ENCODE measurements at regions not wholly inside any gene's neighbourhood (a gene's known extent, or its start where the extent isn't known, plus 50 kb on each side); places are given as distances from the start of the nearest gene placed in this dataset.
"Not testable (repeated sequence)": the region's sequence is repeated elsewhere in the genome, so short reads cannot be mapped to it uniquely, and the experiment has no call there.

GRCh38 chr2:60357996-60358395 lies 195.5 kb downstream of the BCL11A start:
- DNase-seq (ENCODE audit: low read depth in 2 of 2), result no peak

GRCh38 chr2:60356346-60356745 lies 197.1 kb downstream of the BCL11A start:
- no peak for DNase-seq (ENCODE audit: low read depth in 2 of 2)

DNA sequence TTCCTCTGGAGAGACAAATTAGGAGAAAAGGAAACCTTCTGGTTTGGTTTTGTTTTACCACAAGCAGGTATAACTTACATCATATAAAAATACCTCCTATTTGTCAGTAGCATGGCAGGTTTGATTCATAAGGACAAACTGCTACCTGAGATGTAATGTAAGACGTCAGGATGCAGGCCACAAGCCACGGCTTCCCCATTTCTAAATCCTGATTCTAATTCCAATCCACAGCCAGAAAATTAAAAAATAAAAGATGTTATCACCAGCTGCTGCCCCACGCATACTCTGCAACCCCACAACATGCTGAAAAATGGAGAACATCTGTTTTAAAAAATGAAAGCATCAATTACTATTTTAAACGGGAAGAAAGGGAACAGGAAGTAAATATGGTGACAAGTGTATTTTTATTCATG lies 197.6 kb downstream of the BCL11A start:
- DNase-seq (ENCODE audit: low read depth in 2 of 2), result no peak

GRCh38 chr2:60354713-60355112 lies 198.7 kb downstream of the BCL11A start:
- DNase-seq (ENCODE audit: low read depth in 2 of 2), result no peak

DNA sequence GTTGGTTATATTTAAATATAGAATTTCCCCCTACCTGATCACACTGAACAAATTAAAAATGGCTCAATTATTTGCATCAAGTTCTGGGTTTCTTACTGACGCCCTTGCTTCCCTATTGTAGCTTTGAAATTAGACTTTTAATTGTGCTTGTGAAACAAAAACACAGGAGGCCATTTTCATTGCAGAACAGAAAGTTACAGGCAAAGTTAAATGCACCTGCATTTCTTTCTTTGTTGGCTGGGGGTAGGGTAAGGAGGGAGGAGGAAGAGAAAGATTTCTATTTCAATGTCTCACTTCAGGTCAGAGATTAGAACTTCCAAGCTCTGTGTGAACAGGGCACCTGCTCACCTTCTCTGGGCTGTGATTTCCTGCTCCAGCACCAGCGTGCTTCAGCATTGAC lies 199.6 kb downstream of the BCL11A start:
- DNase-seq (ENCODE audit: low read depth in 2 of 2), result no peak

DNA sequence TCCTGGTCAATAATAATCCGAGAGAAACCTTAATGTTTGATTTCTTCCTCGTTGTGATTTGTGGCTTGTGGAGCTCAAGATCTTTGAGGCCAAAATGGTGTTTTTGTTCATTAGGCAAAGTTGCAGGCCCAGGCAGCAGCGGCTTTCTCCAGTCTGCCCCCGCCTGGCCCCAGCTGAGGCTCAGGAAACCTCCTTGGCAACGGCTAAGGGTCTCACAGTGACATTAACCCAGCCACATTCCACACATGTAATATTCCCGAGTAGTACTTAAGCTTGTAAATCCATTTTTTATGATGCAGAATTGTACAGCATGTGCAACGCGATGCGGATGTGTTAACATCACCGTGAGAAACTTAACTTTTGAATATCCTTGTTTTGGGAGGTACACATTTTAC lies 200.1 kb downstream of the BCL11A start:
- no peak for DNase-seq (ENCODE audit: low read depth in 2 of 2)

DNA sequence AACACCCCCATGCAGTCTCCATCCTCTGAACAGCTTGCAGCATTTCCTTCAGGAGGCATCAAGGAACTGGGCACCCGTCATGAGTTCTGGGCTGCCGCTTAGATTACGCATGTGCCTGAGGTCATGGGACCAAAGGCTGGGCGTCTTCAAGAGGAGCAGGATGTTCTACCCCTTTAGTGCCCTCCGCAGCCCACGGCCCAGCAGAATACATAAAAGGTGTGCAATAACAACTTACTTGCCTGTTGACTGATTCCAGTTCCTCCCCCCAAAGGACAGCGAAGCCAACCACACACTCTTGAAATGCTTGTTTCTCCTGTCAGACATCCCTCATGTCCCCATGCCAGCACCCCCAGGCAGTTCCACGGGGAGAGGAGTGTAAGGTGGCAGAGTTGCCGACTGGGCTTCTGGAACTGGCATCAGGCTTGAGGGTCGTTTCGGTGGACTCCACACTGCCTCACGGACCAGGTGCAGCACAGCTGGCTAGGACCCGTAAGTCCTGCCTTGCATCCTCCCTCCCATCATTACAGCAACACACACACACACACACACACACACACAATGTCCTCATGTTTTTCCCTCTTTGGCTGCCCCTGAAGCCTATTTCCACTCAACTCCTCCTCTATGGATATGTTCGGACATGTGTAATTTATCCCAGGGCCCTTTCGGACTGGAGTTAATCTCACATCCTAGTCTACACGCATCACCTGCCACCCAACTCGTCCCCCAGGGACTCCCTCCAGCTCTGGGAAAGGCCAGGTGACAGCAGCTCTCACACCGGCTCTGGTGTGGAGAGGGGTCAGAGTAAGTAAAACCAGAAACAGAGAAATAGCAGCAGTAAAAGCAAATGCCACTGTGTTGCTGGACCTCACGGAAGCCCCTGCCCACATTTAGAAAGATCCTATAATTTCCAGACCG lies 200.7 kb downstream of the BCL11A start:
- no peak for DNase-seq (ENCODE audit: low read depth in 2 of 2)

- DNase-seq (ENCODE audit: low read depth in 2 of 2), result no peak
Observed at GRCh38 chr2:60351802-60352201, 201.7 kb downstream of the BCL11A start.

- no peak for DNase-seq (ENCODE audit: low read depth in 2 of 2)
Observed at GRCh38 chr2:60351321-60351720, 202.1 kb downstream of the BCL11A start.

- DNase-seq (ENCODE audit: low read depth in 2 of 2), result no peak
Observed at GRCh38 chr2:60350791-60351190, 202.7 kb downstream of the BCL11A start.

DNA sequence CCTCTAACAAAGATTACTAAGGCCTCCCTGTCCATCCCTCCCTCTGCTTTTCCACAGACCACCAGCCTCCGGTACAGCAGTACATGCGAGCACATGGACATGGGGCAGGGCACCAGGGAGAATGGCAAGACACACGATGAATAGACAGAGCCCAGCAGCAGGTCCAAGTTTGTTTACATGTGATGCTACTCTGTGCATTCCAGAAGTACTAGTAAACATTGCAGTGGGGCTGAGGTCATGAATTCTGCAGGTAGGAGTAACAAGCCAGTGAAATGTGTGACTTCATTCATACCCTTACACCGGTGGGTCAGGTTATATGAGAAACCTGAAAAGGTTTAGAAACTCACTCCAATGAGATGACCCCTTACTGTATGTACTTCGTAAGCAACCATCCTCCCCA lies 205.7 kb downstream of the BCL11A start:
- no peak for DNase-seq (ENCODE audit: low read depth in 2 of 2)

GRCh38 chr2:60342491-60342890 lies 211.0 kb downstream of the BCL11A start:
- not testable (repeated sequence) for DNase-seq (ENCODE audit: low read depth in 2 of 2)

DNA sequence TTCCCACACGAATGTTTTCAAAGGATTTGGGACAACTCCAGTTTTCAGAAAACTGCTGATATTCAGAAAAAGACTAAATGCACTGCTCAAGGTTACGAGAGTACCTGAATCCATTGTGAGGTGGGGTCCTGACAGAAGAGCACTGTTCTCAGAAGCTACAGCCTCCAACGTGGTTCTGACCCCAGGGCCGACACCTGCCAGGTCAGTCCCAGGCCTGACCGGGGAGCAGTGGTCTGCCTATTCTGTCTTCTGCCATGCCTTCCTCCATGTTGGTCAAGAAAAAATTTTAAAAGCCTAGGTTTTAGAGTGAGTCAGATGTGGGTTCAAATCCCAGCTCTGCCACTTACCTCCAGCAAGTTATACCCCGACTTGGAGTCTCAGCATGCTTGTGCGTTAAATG lies 212.3 kb downstream of the BCL11A start:
- DNase-seq (ENCODE audit: low read depth in 2 of 2), result no peak

- DNase-seq (ENCODE audit: low read depth in 2 of 2), result no peak
Observed at GRCh38 chr2:60339286-60339685, 214.2 kb downstream of the BCL11A start.

DNA sequence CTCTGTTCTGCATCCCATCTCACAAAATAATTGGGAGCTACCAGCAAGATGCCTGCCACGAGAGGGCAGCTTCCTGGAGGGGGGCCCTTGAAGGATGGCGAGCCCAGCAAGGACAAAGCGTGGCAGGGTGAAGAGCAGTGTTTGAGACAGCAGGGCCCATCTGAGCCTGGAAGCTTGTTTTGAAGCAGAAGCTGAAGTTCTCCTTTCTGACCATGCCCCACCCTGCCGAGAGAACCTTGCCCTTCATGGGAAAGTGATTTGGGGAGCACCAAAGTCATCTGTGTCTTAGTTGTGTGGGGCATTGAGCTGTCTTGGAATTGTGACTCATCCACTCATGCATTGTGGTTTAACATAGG lies 216.3 kb downstream of the BCL11A start:
- DNase-seq (ENCODE audit: low read depth in 2 of 2), result no peak

DNA sequence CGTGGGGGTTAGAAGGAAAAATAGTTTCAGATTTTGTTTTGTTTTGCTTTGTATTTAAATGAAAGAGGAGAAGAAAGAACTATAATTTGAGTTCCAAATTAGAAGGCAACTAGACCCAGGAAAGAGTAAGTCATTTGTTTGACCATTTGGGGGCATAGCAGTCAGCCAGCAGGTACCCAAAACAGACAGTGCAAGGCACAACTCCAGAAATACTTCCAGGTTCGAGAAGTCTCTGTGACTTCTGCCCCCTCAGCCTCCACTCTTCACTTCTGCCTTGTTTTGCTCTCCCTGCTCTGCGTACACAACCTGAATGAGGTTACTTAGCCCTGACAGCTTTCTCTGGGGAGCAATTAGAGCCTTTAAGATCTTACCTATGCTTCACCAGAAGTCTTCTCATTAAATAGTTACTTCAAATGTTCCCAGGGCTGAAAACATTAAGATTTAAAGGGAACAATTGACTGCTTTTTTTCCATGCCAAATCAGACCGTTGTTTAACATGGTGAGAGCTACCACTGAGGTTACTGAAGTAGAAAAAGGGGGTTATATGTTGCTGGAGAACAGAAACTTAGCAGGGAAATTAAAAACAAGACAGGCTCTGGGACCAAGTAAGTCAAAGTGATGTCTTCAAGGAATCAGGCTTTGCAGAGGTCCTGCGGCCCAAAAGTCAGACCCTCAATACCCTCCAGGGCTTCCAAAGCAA lies 216.9 kb downstream of the BCL11A start:
- no peak for DNase-seq (ENCODE audit: low read depth in 2 of 2)

GRCh38 chr2:60335533-60336237 lies 217.8 kb downstream of the BCL11A start:
- DNase-seq (ENCODE audit: low read depth in 2 of 2), result no peak

- no peak for DNase-seq (ENCODE audit: low read depth in 2 of 2)
Observed at GRCh38 chr2:60334610-60335009, 218.8 kb downstream of the BCL11A start.

- no peak for DNase-seq (ENCODE audit: low read depth in 2 of 2)
Observed at GRCh38 chr2:60333264-60333663, 220.2 kb downstream of the BCL11A start.

- DNase-seq (ENCODE audit: low read depth in 2 of 2), result no peak
Observed at GRCh38 chr2:60331115-60331809, 222.2 kb downstream of the BCL11A start.

- DNase-seq (ENCODE audit: low read depth in 2 of 2), result no peak
Observed at GRCh38 chr2:60329225-60329624, 224.2 kb downstream of the BCL11A start.

GRCh38 chr2:60324536-60324935 lies 228.9 kb downstream of the BCL11A start:
- DNase-seq (ENCODE audit: low read depth in 2 of 2), result no peak

Measured in stimulated activated CD4-positive, alpha-beta T cell treated with anti-CD3 and anti-CD28 coated beads, Interleukin-4, amount 100 ng/mL, for 48 hours (primary cell).